Endothelial cell of umbilical vein (primary cell): ENCODE measurements at regions not wholly inside any gene's neighbourhood (a gene's known extent, or its start where the extent isn't known, plus 50 kb on each side); places are given as distances from the start of the nearest gene placed in this dataset.

Experiments used
- BruUV-seq: library from RNA; stranded (reverse); fragments of 400-500 nt; replicated peaks from 2 replicates; lab custom pipeline; 2021; lab: Mats Ljungman, UMichigan
- CTCF ChIA-PET: fragments of 300-600, 350-600 bp; sonication (Branson Sonifier 250); formaldehyde crosslinking; loops from one replicate; lab custom pipeline; 2021; ENCODE audit warnings: antibody characterized with exemption, inconsistent platforms; lab: Charles Lee
- POLR2A ChIA-PET: fragments of 300-600, 350-600 bp; sonication (Branson Sonifier 250); formaldehyde crosslinking; loops from one replicate; lab custom pipeline; 2021; ENCODE audit warnings: antibody characterized with exemption, inconsistent platforms; lab: Charles Lee
- DNase-seq: peaks from one replicate; pipeline ENCODE4 v3.0.0-alpha.2; 2011; ENCODE audit warnings: low read depth, low spot score
- FAIRE-seq: peaks from 2 replicates; lab custom pipeline; 2011; peaks lifted over from hg19 to GRCh38; lab: Jason Lieb, UNC
- H2AFZ ChIP-seq: 2 replicates; pipeline ENCODE4 v1.6.0; 2012; ENCODE audit warnings: low read depth, low read length, control low read depth, inconsistent platforms
- H3K27ac ChIP-seq: 2 replicates; pipeline ENCODE4 v1.5.1; 2011; ENCODE audit warnings: low read depth, mild to moderate bottlenecking, control low read depth, low read length, moderate library complexity; ENCODE audit not compliant: insufficient read depth
- H3K27me3 ChIP-seq, 2 experiments: 2 replicates each; pipeline versions ENCODE4 v1.6.0 to v1.6.1; 2011; ENCODE audit warnings: low read length in 2 of 2, mixed read lengths in 1 of 2; ENCODE audit not compliant: control insufficient read depth in 2 of 2, insufficient read depth in 2 of 2
- H3K36me3 ChIP-seq, 2 experiments: 2 replicates in 1 of 2; 3 replicates in 1 of 2; pipeline ENCODE4 v1.5.1; 2011; ENCODE audit warnings: low read length in 2 of 2, mild to moderate bottlenecking in 1 of 2, moderate library complexity in 1 of 2; ENCODE audit not compliant: control insufficient read depth in 2 of 2, insufficient read depth in 2 of 2; ENCODE audit errors: extremely low read depth in 1 of 2
- H3K4me1 ChIP-seq: 3 replicates; pipeline ENCODE4 v1.5.1; 2011; ENCODE audit warnings: mild to moderate bottlenecking, low read length; ENCODE audit not compliant: control insufficient read depth, insufficient read depth; ENCODE audit errors: extremely low read depth
- H3K4me2 ChIP-seq: 2 replicates; pipeline ENCODE4 v1.6.1; 2011; ENCODE audit warnings: low read length, control low read depth, mixed read lengths; ENCODE audit not compliant: insufficient read depth
- H3K4me3 ChIP-seq, 3 experiments: fragments of 200-600 bp in 1 of 3; sonication (generic), shearing (Covaris generic) in 1 of 3; replicated peaks in 1 of 3; 2 replicates each; pipeline ENCODE4 v1.5.1; 2011 to 2016; ENCODE audit warnings: control low read depth in 3 of 3, low read length in 3 of 3, mild to moderate bottlenecking in 2 of 3, inconsistent platforms in 1 of 3, low read depth in 1 of 3, moderate library complexity in 1 of 3; ENCODE audit not compliant: insufficient read depth in 1 of 3
- H3K79me2 ChIP-seq: 2 replicates; pipeline ENCODE4 v1.6.0; 2012; ENCODE audit warnings: low read length, inconsistent platforms; ENCODE audit not compliant: control insufficient read depth, insufficient read depth
- H3K9ac ChIP-seq: replicated peaks from 2 replicates; pipeline ENCODE3; 2011; ENCODE audit warnings: low read length, control low read depth; ENCODE audit not compliant: insufficient read depth; ENCODE audit errors: extremely low read depth
- H3K9me1 ChIP-seq: replicated peaks from 3 replicates; pipeline ENCODE4 v1.6.0; 2011; ENCODE audit warnings: mild to moderate bottlenecking, low read length; ENCODE audit not compliant: control insufficient read depth, insufficient read depth; ENCODE audit errors: extremely low read depth
- H3K9me3 ChIP-seq: replicated peaks from 2 replicates; pipeline ENCODE4 v1.5.1; 2012; ENCODE audit warnings: low read length, inconsistent platforms; ENCODE audit not compliant: control insufficient read depth, insufficient read depth
- H4K20me1 ChIP-seq: replicated peaks from 2 replicates; pipeline ENCODE3; 2011; ENCODE audit warnings: mild to moderate bottlenecking, low read length; ENCODE audit not compliant: control insufficient read depth, insufficient read depth; ENCODE audit errors: extremely low read depth
- CTCF ChIP-seq, 2 donors: IDR thresholded peaks; 1 replicate in 1 of 2; 2 replicates in 1 of 2; pipeline ENCODE4 v1.5.1; 2011; ENCODE audit warnings: low read length in 2 of 2, mild to moderate bottlenecking in 2 of 2, moderate library complexity in 2 of 2, control low read depth in 1 of 2, inconsistent platforms in 1 of 2, low read depth in 1 of 2; ENCODE audit not compliant: insufficient read depth in 1 of 2; ENCODE audit errors: extremely low read depth in 1 of 2
- EZH2 ChIP-seq: IDR thresholded peaks from 2 replicates; pipeline ENCODE4 v1.6.1; 2012; ENCODE audit warnings: borderline replicate concordance, low read depth, mild to moderate bottlenecking, moderate library complexity, low read length, inconsistent platforms; ENCODE audit not compliant: severe bottlenecking
- FOS ChIP-seq: IDR thresholded peaks from 2 replicates; pipeline ENCODE4 v1.6.1; 2011; ENCODE audit warnings: mild to moderate bottlenecking, low read length, moderate library complexity, borderline replicate concordance; ENCODE audit not compliant: insufficient read depth
- GATA2 ChIP-seq: IDR thresholded peaks from 2 replicates; pipeline ENCODE4 v1.7.0; 2011; ENCODE audit warnings: low read depth, mild to moderate bottlenecking, moderate library complexity, mixed read lengths, low read length; ENCODE audit not compliant: insufficient read length, insufficient read depth
- JUN ChIP-seq: IDR thresholded peaks from 2 replicates; pipeline ENCODE4 v1.6.1; 2011; ENCODE audit warnings: borderline replicate concordance, low read depth; ENCODE audit not compliant: insufficient read length, insufficient read depth
- MYC ChIP-seq: IDR thresholded peaks from one replicate; pipeline ENCODE4 v1.6.1; 2011; ENCODE audit warnings: mild to moderate bottlenecking, low read depth, low read length
- POLR2A ChIP-seq: IDR thresholded peaks from 2 replicates; pipeline ENCODE4 v1.6.1; 2012; ENCODE audit warnings: low read depth, mild to moderate bottlenecking, control low read depth, low read length
- POLR2AphosphoS5 ChIP-seq: IDR thresholded peaks from 2 replicates; pipeline ENCODE4 v1.6.1; 2012; ENCODE audit warnings: low read depth, mild to moderate bottlenecking, control low read depth, low read length, moderate library complexity; ENCODE audit not compliant: insufficient read depth
- dilution Hi-C: fragments of 300-500 bp; cut with MboI; formaldehyde crosslinking; loops from one replicate; pipeline ENCODE4 v1.15.0; 2019; ENCODE audit warnings: low sequenced_read_pairs; ENCODE audit not compliant: extremely low pct_ligation_motif_present
- intact Hi-C: fragments of 100-400 bp; cut with micrococcal nuclease; formaldehyde crosslinking; loops from one replicate; pipeline ENCODE4 v1.10.0; 2022
- TF ChIP-seq, protein P1 (sequence below): IDR thresholded peaks from 2 replicates; pipeline ENCODE4 v1.6.1; 2011; ENCODE audit not compliant: insufficient read depth, insufficient read length

- no peak overlapping the region for H3K4me2 ChIP-seq
- H3K4me1 ChIP-seq = no peaks in the 10 kb centered on the region
- intact Hi-C loops = no loop called here
- no peaks in the 10 kb centered on the region for H3K79me2 ChIP-seq
- ChIA-PET POLR2A (no interaction called here), CTCF (interaction anchor here (1.4 kb wide), 1 partner anchor 12 kb away, joined by 3 read pairs; no protein-coding TSS in a partner anchor)
- no peak for DNase-seq
- H3K9me3 ChIP-seq = no peaks in the 10 kb centered on the region
- no peak overlapping the region for H3K27ac ChIP-seq
- dilution Hi-C loops = no loop called here
- H3K36me3 ChIP-seq = no peaks in the 10 kb centered on the region
- no peaks in the 10 kb centered on the region for H4K20me1 ChIP-seq
- FAIRE-seq = no peak
- no peak overlapping the region for H3K9ac ChIP-seq
- no peaks in the 10 kb centered on the region for H3K9me1 ChIP-seq
- no peaks in the 10 kb centered on the region for H3K27me3 ChIP-seq
- no peak overlapping the region for H3K4me3 ChIP-seq
- H2AFZ ChIP-seq = no peak overlapping the region
- no TSS peak for BruUV-seq
- TF ChIP-seq JUN = no peak
- TF ChIP-seq GATA2 = no peak
- no peak for TF ChIP-seq FOS
- TF ChIP-seq, protein P1, sequence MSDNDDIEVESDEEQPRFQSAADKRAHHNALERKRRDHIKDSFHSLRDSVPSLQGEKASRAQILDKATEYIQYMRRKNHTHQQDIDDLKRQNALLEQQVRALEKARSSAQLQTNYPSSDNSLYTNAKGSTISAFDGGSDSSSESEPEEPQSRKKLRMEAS = no peak
- TF ChIP-seq POLR2A = no peak
- TF ChIP-seq CTCF (IDR thresholded peaks at IDR 0.05; ENCODE audit: extremely low read depth in 1 of 2, insufficient read depth in 1 of 2, low read depth in 1 of 2, low read length in 2 of 2) = no peak
- no peak for TF ChIP-seq MYC
- no peak for TF ChIP-seq POLR2AphosphoS5
- TF ChIP-seq EZH2 = no peak
Measured at GRCh38 chr20:11252447-11252846, 578.6 kb upstream of the JAG1 start.
